ENCODE measurements at regions not wholly inside any gene's neighbourhood (a gene's known extent, or its start where the extent isn't known, plus 50 kb on each side); places are given as distances from the start of the nearest gene placed in this dataset.

DNA sequence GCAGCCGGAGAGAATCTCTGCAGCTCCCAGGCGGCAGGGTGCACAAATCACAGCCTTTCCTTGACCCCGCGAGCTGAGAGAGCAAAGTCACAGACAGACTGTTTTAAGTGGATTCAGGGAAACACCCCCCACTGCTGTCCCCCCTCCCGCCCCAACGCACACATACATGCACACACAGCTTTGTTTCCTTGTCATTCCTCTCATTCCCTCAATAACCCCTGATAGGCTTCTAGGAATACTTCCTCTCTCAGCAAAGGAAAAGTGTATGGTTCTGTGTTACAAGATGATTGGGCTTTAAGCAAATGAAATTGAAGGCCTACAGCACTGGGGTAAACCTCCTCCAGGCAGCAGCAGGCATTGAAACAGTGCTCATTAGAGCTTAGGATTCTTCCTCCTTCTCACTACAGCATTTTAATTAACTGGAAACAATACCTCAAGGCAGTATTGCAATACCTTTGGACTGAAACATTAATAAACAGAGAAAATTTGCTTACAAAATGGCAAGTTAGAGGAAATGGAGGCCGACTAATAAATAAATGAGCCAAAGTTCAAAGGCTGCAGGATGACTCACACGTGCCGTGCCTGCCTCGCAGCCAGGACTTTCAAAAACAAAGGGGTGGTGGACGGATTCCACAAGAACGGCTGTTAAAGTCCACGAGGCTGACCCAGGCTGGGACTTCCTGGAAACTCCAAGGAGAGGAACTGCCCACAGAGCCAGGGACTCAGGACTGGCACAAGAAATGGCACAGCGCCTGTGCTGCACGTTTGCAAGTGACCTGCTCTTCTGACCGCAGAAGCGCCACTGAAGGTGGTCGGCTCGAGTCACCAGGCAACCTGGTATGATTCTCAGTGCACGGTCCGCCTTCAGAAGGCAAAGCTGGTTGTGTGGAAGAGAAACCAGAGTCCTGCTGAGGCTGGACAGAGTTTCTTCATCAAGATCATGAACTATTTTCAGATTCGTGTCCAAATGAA lies 236.2 kb downstream of the SYK start:
- peak overlapping the region; percentile 5 for H3K4me3 Mint-ChIP-seq
- no peak for DNase-seq
- peaks cover 12% of the 10 kb centered on the region for H3K4me1 Mint-ChIP-seq
- peaks cover 35% of the 10 kb centered on the region for H3K27me3 Mint-ChIP-seq
- no peaks in the 10 kb centered on the region for H3K9me3 Mint-ChIP-seq
- H3K36me3 Mint-ChIP-seq: no peaks in the 10 kb centered on the region
- H3K27ac Mint-ChIP-seq: peak overlapping the region; percentile 69

GRCh38 chr9:91038483-91039124 lies 237.0 kb downstream of the SYK start:
- peaks cover 1% of the 10 kb centered on the region for H3K36me3 Mint-ChIP-seq
- no peaks in the 10 kb centered on the region for H3K9me3 Mint-ChIP-seq
- no peak overlapping the region for H3K4me3 Mint-ChIP-seq
- DNase-seq: no peak
- H3K27me3 Mint-ChIP-seq: peaks cover 39% of the 10 kb centered on the region
- no peak overlapping the region for H3K27ac Mint-ChIP-seq
- H3K4me1 Mint-ChIP-seq: peaks cover 12% of the 10 kb centered on the region

- H3K27ac Mint-ChIP-seq: no peak overlapping the region
- H3K27me3 Mint-ChIP-seq: peaks cover 44% of the 10 kb centered on the region
- H3K4me1 Mint-ChIP-seq: peaks cover 12% of the 10 kb centered on the region
- no peaks in the 10 kb centered on the region for H3K9me3 Mint-ChIP-seq
- DNase-seq: no peak
- peaks cover 1% of the 10 kb centered on the region for H3K36me3 Mint-ChIP-seq
- no peak overlapping the region for H3K4me3 Mint-ChIP-seq
These were observed 237.7 kb downstream of the SYK start for GRCh38 chr9:91039125-91039834.

- peaks cover 48% of the 10 kb centered on the region for H3K27me3 Mint-ChIP-seq
- no peaks in the 10 kb centered on the region for H3K9me3 Mint-ChIP-seq
- H3K4me3 Mint-ChIP-seq: no peak overlapping the region
- no peak for DNase-seq
- peaks cover 15% of the 10 kb centered on the region for H3K4me1 Mint-ChIP-seq
- peaks cover 1% of the 10 kb centered on the region for H3K36me3 Mint-ChIP-seq
- no peak overlapping the region for H3K27ac Mint-ChIP-seq
These were observed 238.2 kb downstream of the SYK start for GRCh38 chr9:91039835-91040140.

- DNase-seq: no peak
- Mint-ChIP-seq H3K9me3 (no peaks in the 10 kb centered on the region), H3K27ac (no peak overlapping the region), H3K4me3 (no peak overlapping the region), H3K27me3 (peaks cover 55% of the 10 kb centered on the region), H3K36me3 (peaks cover 1% of the 10 kb centered on the region), H3K4me1 (peaks cover 15% of the 10 kb centered on the region)
These were observed 239.0 kb downstream of the SYK start for GRCh38 chr9:91040371-91041215.

GRCh38 chr9:91042024-91042423 lies 240.4 kb downstream of the SYK start:
- Mint-ChIP-seq H3K36me3 (peaks cover 1% of the 10 kb centered on the region), H3K4me3 (no peak overlapping the region), H3K4me1 (peaks cover 17% of the 10 kb centered on the region), H3K9me3 (no peaks in the 10 kb centered on the region), H3K27ac (no peak overlapping the region), H3K27me3 (peaks cover 50% of the 10 kb centered on the region)
- no peak for DNase-seq

GRCh38 chr9:91042541-91042940 lies 240.9 kb downstream of the SYK start:
- no peak overlapping the region for H3K27ac Mint-ChIP-seq
- peaks cover 17% of the 10 kb centered on the region for H3K4me1 Mint-ChIP-seq
- peaks cover 46% of the 10 kb centered on the region for H3K27me3 Mint-ChIP-seq
- no peaks in the 10 kb centered on the region for H3K9me3 Mint-ChIP-seq
- H3K4me3 Mint-ChIP-seq: no peak overlapping the region
- H3K36me3 Mint-ChIP-seq: peaks cover 1% of the 10 kb centered on the region
- DNase-seq: no peak

GRCh38 chr9:91043056-91043810 lies 241.6 kb downstream of the SYK start:
- H3K4me1 Mint-ChIP-seq: peaks cover 20% of the 10 kb centered on the region
- no peak for DNase-seq
- H3K27me3 Mint-ChIP-seq: peaks cover 46% of the 10 kb centered on the region
- H3K27ac Mint-ChIP-seq: no peak overlapping the region
- peaks cover 1% of the 10 kb centered on the region for H3K36me3 Mint-ChIP-seq
- no peaks in the 10 kb centered on the region for H3K9me3 Mint-ChIP-seq
- no peak overlapping the region for H3K4me3 Mint-ChIP-seq

GRCh38 chr9:91043811-91044175 lies 242.2 kb downstream of the SYK start:
- H3K4me1 Mint-ChIP-seq: peaks cover 26% of the 10 kb centered on the region
- H3K4me3 Mint-ChIP-seq: no peak overlapping the region
- no peaks in the 10 kb centered on the region for H3K9me3 Mint-ChIP-seq
- H3K27me3 Mint-ChIP-seq: peaks cover 48% of the 10 kb centered on the region
- H3K27ac Mint-ChIP-seq: no peak overlapping the region
- H3K36me3 Mint-ChIP-seq: peaks cover 3% of the 10 kb centered on the region
- DNase-seq: no peak

GRCh38 chr9:91044354-91044753 lies 242.7 kb downstream of the SYK start:
- DNase-seq: no peak
- H3K4me3 Mint-ChIP-seq: no peak overlapping the region
- H3K27me3 Mint-ChIP-seq: peaks cover 52% of the 10 kb centered on the region
- peaks cover 3% of the 10 kb centered on the region for H3K36me3 Mint-ChIP-seq
- no peaks in the 10 kb centered on the region for H3K9me3 Mint-ChIP-seq
- H3K27ac Mint-ChIP-seq: no peak overlapping the region
- H3K4me1 Mint-ChIP-seq: peaks cover 27% of the 10 kb centered on the region

DNA sequence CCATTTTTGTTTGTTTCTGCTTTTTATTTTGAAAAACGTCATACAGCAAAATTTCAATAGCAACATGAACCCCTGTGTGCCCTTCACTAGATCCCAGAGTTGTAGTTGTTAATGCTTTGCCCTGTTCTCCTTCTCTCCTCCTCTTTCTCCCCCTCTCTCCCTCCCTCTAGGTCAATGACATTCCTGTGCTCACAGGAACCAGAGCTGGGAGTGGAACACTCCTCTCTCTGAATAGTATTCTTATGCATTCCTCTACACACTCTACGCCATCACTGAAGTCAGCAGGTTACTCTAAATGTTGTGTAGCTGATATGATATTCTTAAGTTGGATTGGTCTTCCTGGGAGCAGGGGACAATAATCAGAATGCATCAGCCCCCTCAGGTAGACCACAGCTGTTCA lies 243.4 kb downstream of the SYK start:
- peaks cover 3% of the 10 kb centered on the region for H3K36me3 Mint-ChIP-seq
- no peak overlapping the region for H3K4me3 Mint-ChIP-seq
- H3K27me3 Mint-ChIP-seq: peaks cover 54% of the 10 kb centered on the region
- H3K4me1 Mint-ChIP-seq: peaks cover 25% of the 10 kb centered on the region
- H3K9me3 Mint-ChIP-seq: no peaks in the 10 kb centered on the region
- H3K27ac Mint-ChIP-seq: no peak overlapping the region
- no peak for DNase-seq

DNA sequence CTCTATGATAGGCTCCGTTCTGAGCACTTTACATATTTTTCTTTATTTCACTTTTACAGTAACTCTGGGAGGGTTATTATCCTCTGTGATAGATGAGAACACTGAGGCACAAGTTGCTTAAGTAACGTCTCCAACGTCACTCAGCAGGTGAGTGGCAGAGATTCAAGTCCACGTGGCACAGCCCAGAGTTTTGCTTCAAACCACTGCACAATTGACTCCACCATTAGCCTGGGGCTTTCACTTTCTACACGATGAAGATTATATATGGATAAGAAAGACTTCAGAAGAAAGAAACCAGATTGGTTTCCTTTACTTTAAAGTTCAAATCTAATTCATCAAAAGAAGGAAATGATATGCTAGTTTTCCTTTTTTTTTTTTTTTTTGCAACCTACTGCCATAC lies 245.9 kb downstream of the SYK start:
- peak; percentile 51 for DNase-seq
- peaks cover 61% of the 10 kb centered on the region for H3K27me3 Mint-ChIP-seq
- H3K27ac Mint-ChIP-seq: peak overlapping the region; percentile 96
- H3K4me1 Mint-ChIP-seq: peaks cover 25% of the 10 kb centered on the region
- peaks cover 3% of the 10 kb centered on the region for H3K36me3 Mint-ChIP-seq
- no peaks in the 10 kb centered on the region for H3K9me3 Mint-ChIP-seq
- peak overlapping the region; percentile 66 for H3K4me3 Mint-ChIP-seq

GRCh38 chr9:91047993-91048607 lies 246.5 kb downstream of the SYK start:
- DNase-seq: peak; percentile 57
- H3K4me1 Mint-ChIP-seq: peaks cover 25% of the 10 kb centered on the region
- peaks cover 61% of the 10 kb centered on the region for H3K27me3 Mint-ChIP-seq
- peak overlapping the region; percentile 96 for H3K27ac Mint-ChIP-seq
- H3K9me3 Mint-ChIP-seq: peaks cover 5% of the 10 kb centered on the region
- H3K4me3 Mint-ChIP-seq: peak overlapping the region; percentile 66
- H3K36me3 Mint-ChIP-seq: peaks cover 3% of the 10 kb centered on the region

DNA sequence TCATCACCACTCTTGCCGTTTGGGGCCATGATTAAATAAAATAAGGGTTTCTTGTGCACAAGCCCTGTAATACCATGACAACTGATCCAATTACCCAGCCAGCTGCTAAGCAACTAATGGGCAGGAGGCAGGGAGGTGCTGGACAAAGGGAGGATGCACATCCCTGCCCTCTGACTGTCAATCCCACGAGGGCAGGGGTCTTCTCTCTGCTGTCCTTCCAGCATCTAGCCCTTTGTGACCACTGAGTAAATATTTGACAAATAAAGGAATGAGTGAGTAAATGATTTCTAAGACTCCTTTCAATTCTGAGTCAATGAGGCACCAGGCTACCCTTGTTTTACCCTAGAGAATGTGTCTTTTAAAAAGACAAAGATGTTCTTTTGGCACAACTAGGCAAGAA lies 247.1 kb downstream of the SYK start:
- Mint-ChIP-seq H3K4me1 (peaks cover 27% of the 10 kb centered on the region), H3K36me3 (peaks cover 2% of the 10 kb centered on the region), H3K9me3 (peaks cover 5% of the 10 kb centered on the region), H3K27me3 (peaks cover 55% of the 10 kb centered on the region), H3K4me3 (no peak overlapping the region), H3K27ac (peak overlapping the region; percentile 96)
- DNase-seq: no peak

Data from activated naive CD8-positive, alpha-beta T cell treated with anti-CD3 and anti-CD28 coated beads for 36 hours (primary cell).